Chondrocyte (in vitro differentiated cells): ENCODE measurements at regions not wholly inside any gene's neighbourhood (a gene's known extent, or its start where the extent isn't known, plus 50 kb on each side); places are given as distances from the start of the nearest gene placed in this dataset.

ENCODE experiments used
- DNase-seq: peaks from one replicate; pipeline ENCODE4 v3.0.0; 2021; ENCODE audit warnings: mixed read lengths, low spot score
- H3K27ac Mint-ChIP-seq: one replicate; pipeline ENCODE4 v1.8.0; 2021; ENCODE audit warnings: mild to moderate bottlenecking, moderate library complexity, mixed read lengths; ENCODE audit not compliant: unreplicated experiment
- H3K27me3 Mint-ChIP-seq: 2 replicates; pipeline ENCODE4 v1.8.0; 2021; ENCODE audit warnings: low read depth, mixed read lengths
- H3K36me3 Mint-ChIP-seq: 2 replicates; pipeline ENCODE4 v1.8.0; 2021; ENCODE audit warnings: low read depth, mixed read lengths
- H3K4me1 Mint-ChIP-seq: 2 replicates; pipeline ENCODE4 v1.8.0; 2021; ENCODE audit warnings: low read depth, mild to moderate bottlenecking, mixed read lengths
- H3K4me3 Mint-ChIP-seq: one replicate; pipeline ENCODE4 v1.8.0; 2021; ENCODE audit warnings: mild to moderate bottlenecking, moderate library complexity, mixed read lengths; ENCODE audit not compliant: unreplicated experiment
- H3K9me3 Mint-ChIP-seq: 2 replicates; pipeline ENCODE4 v1.8.0; 2021; ENCODE audit warnings: low read depth, mixed read lengths
- TF ChIP-seq, protein P1 (sequence below): fragments of 200-600 bp; sonication (generic); IDR thresholded peaks from 2 replicates; pipeline ENCODE4 v1.5.0; 2021; ENCODE audit warnings: antibody characterized with exemption, mild to moderate bottlenecking, moderate library complexity

DNA sequence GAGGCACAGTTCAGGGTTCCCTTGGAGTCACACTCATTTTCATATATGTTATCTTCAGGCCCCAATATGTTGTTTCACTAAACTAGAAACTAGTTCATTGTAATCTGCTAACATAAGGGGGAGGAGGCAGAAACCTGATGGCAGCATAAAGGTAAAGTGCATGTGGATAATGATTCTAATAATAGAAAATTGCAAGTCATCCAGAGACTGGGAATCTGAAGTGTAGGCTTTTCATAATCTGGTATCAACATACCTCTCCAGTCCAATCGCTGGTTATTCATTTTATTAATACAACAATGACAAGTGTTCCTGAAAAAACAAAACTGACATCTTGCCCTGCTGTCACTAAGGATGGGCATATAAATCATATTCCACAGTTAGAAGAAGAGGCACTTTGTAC is 326.3 kb upstream of the ZNF804A start:
- no peak for DNase-seq
- H3K27me3 Mint-ChIP-seq: peaks cover 3% of the 10 kb centered on the region
- H3K9me3 Mint-ChIP-seq: no peaks in the 10 kb centered on the region
- H3K4me1 Mint-ChIP-seq: no peaks in the 10 kb centered on the region
- no peaks in the 10 kb centered on the region for H3K36me3 Mint-ChIP-seq
- no peak overlapping the region for H3K27ac Mint-ChIP-seq
- TF ChIP-seq, protein P1, sequence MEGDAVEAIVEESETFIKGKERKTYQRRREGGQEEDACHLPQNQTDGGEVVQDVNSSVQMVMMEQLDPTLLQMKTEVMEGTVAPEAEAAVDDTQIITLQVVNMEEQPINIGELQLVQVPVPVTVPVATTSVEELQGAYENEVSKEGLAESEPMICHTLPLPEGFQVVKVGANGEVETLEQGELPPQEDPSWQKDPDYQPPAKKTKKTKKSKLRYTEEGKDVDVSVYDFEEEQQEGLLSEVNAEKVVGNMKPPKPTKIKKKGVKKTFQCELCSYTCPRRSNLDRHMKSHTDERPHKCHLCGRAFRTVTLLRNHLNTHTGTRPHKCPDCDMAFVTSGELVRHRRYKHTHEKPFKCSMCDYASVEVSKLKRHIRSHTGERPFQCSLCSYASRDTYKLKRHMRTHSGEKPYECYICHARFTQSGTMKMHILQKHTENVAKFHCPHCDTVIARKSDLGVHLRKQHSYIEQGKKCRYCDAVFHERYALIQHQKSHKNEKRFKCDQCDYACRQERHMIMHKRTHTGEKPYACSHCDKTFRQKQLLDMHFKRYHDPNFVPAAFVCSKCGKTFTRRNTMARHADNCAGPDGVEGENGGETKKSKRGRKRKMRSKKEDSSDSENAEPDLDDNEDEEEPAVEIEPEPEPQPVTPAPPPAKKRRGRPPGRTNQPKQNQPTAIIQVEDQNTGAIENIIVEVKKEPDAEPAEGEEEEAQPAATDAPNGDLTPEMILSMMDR: no peak
- H3K4me3 Mint-ChIP-seq: no peak overlapping the region

DNA sequence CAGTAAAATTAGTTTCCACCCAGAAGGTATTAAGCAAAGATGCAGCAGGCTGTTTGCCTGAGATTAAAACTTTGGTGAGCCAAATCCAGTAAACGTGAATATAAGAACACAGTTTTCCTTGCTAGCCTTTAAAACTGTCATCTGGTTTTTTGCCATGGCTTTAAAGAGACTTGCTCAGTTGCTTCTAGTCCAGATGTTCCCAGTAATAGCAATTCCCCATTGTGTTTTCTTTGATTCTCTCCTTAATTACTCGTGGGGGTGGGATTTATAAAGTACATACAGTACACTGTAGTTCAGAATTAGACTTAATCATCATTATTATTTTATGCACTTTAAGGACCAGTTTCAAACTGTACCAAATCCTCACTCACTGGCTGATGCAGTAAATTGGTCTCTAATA is 303.5 kb upstream of the ZNF804A start:
- no peak overlapping the region for H3K27ac Mint-ChIP-seq
- H3K4me1 Mint-ChIP-seq: no peaks in the 10 kb centered on the region
- TF ChIP-seq, protein P1: no peak
- DNase-seq: no peak
- peaks cover 35% of the 10 kb centered on the region for H3K27me3 Mint-ChIP-seq
- no peaks in the 10 kb centered on the region for H3K36me3 Mint-ChIP-seq
- H3K4me3 Mint-ChIP-seq: no peak overlapping the region
- no peaks in the 10 kb centered on the region for H3K9me3 Mint-ChIP-seq

GRCh38 chr2:184297085-184297484 is 301.2 kb upstream of the ZNF804A start:
- Mint-ChIP-seq H3K27me3 (peaks cover 29% of the 10 kb centered on the region), H3K9me3 (no peaks in the 10 kb centered on the region), H3K4me1 (no peaks in the 10 kb centered on the region), H3K27ac (no peak overlapping the region), H3K36me3 (no peaks in the 10 kb centered on the region), H3K4me3 (no peak overlapping the region)
- TF ChIP-seq, protein P1: no peak
- DNase-seq: no peak

GRCh38 chr2:184302506-184302905 is 295.8 kb upstream of the ZNF804A start:
- no peak overlapping the region for H3K27ac Mint-ChIP-seq

GRCh38 chr2:184304006-184304405 is 294.3 kb upstream of the ZNF804A start:
- TF ChIP-seq, protein P1: no peak
- no peak overlapping the region for H3K27ac Mint-ChIP-seq
- no peak overlapping the region for H3K4me3 Mint-ChIP-seq
- H3K36me3 Mint-ChIP-seq: no peaks in the 10 kb centered on the region
- peaks cover 4% of the 10 kb centered on the region for H3K4me1 Mint-ChIP-seq
- peaks cover 20% of the 10 kb centered on the region for H3K27me3 Mint-ChIP-seq
- DNase-seq: no peak
- H3K9me3 Mint-ChIP-seq: no peaks in the 10 kb centered on the region

More at GRCh38 chr2:184302506-184302905, 295.8 kb upstream of the ZNF804A start:
- TF ChIP-seq, protein P1: no peak
- Mint-ChIP-seq H3K36me3 (no peaks in the 10 kb centered on the region), H3K27me3 (peaks cover 20% of the 10 kb centered on the region), H3K4me1 (peaks cover 4% of the 10 kb centered on the region), H3K9me3 (no peaks in the 10 kb centered on the region), H3K4me3 (no peak overlapping the region)
- no peak for DNase-seq
